HepG2 (cell line): ENCODE measurements at regions not wholly inside any gene's neighbourhood (a gene's known extent, or its start where the extent isn't known, plus 50 kb on each side); places are given as distances from the start of the nearest gene placed in this dataset.

Experiments
- ATAC-seq: fragments of 200-7000 bp; cut with Tn5 transposase; 3 replicates; pipeline ENCODE4 v1.9.1; 2020; ENCODE audit warnings: mild to moderate bottlenecking, moderate library complexity
- BruUV-seq: library from RNA; stranded (reverse); fragments of 400-500 nt; replicated peaks from 2 replicates; lab custom pipeline; 2021; lab: Mats Ljungman, UMichigan
- CTCF ChIA-PET: fragments of 300-600 bp; formaldehyde crosslinking; extraction: SDS; loops from one replicate; lab custom pipeline; 2021; ENCODE audit warnings: low total read pairs, inconsistent platforms, low intra/inter-chr PET ratio; lab: Yijun Ruan, JAX
- POLR2A ChIA-PET: fragments of 350-600 bp; sonication (Branson Sonifier 250); formaldehyde crosslinking; loops from one replicate; lab custom pipeline; 2020; ENCODE audit warnings: antibody characterized with exemption, inconsistent platforms; lab: Yijun Ruan, JAX
- DNase-seq: peaks from one replicate; pipeline ENCODE4 v3.0.0-alpha.2; 2015; ENCODE audit warnings: low spot score
- FAIRE-seq: peaks from 3 replicates; lab custom pipeline; 2011; peaks lifted over from hg19 to GRCh38; lab: Jason Lieb, UNC
- H2AFZ ChIP-seq: one replicate; pipeline ENCODE4 v1.6.1; 2011; ENCODE audit warnings: low read length, inconsistent platforms
- H3K27ac ChIP-seq: fragments of 300-600 bp; 3 replicates; pipeline ENCODE4 v1.8.0; 2011; ENCODE audit warnings: mixed run types, mild to moderate bottlenecking, mixed read lengths, low read length, inconsistent platforms; ENCODE audit not compliant: insufficient read depth; ENCODE audit errors: extremely low read length
- H3K27me3 ChIP-seq, 2 experiments: fragments of 200-600 bp in 1 of 2; 2 replicates in 1 of 2; 3 replicates in 1 of 2; pipeline versions ENCODE4 v1.6.0 to v1.8.0; 2011; ENCODE audit warnings: low read length in 2 of 2, mild to moderate bottlenecking in 2 of 2, moderate library complexity in 2 of 2, inconsistent platforms in 1 of 2; ENCODE audit not compliant: insufficient read depth in 2 of 2, control insufficient read depth in 1 of 2
- H3K36me3 ChIP-seq, 2 experiments: fragments of 200-600 bp in 1 of 2; replicated peaks in 1 of 2; 2 replicates in 1 of 2; 3 replicates in 1 of 2; pipeline versions ENCODE4 v1.5.1 to v1.8.0; 2011; ENCODE audit warnings: low read length in 2 of 2, inconsistent platforms in 1 of 2; ENCODE audit not compliant: insufficient read depth in 2 of 2, control insufficient read depth in 1 of 2
- H3K4me1 ChIP-seq: 2 replicates; pipeline ENCODE4 v1.5.1; 2012; ENCODE audit warnings: low read length, inconsistent platforms; ENCODE audit not compliant: insufficient read depth
- H3K4me2 ChIP-seq: 2 replicates; pipeline ENCODE4 v1.6.0; 2011; ENCODE audit warnings: low read depth, low read length, inconsistent platforms
- H3K4me3 ChIP-seq, 3 experiments: fragments of 200-600 bp in 1 of 3; sonication (generic), shearing (Covaris generic) in 1 of 3; replicated peaks in 1 of 3; 2 replicates each; pipeline ENCODE4 v1.5.1; 2011 to 2016; ENCODE audit warnings: low read length in 3 of 3, inconsistent platforms in 2 of 3, low read depth in 2 of 3, mild to moderate bottlenecking in 2 of 3, control low read depth in 1 of 3, mixed read lengths in 1 of 3; ENCODE audit not compliant: insufficient read depth in 1 of 3
- H3K79me2 ChIP-seq: one replicate; pipeline ENCODE4 v1.6.1; 2011; ENCODE audit warnings: low read length, inconsistent platforms; ENCODE audit not compliant: insufficient read depth
- H3K9ac ChIP-seq: 2 replicates; pipeline ENCODE4 v1.6.0; 2011; ENCODE audit warnings: mild to moderate bottlenecking, low read depth, low read length, inconsistent platforms; ENCODE audit not compliant: insufficient read depth
- H3K9me3 ChIP-seq: 2 replicates; pipeline ENCODE4 v1.5.1; 2012; ENCODE audit warnings: mild to moderate bottlenecking, low read length
- H4K20me1 ChIP-seq: 2 replicates; pipeline ENCODE4 v1.6.0; 2011; ENCODE audit warnings: inconsistent platforms, mild to moderate bottlenecking, low read length, moderate library complexity; ENCODE audit not compliant: insufficient read depth
- PAXIP1 ChIP-seq: sonication (generic); formaldehyde crosslinking; conservative IDR thresholded peaks from 2 replicates; pipeline ENCODE4 v1.4.0; 2020; ENCODE audit warnings: mild to moderate bottlenecking, missing genetic modification reagents, moderate library complexity
- ZNF33A ChIP-seq: sonication (generic); formaldehyde crosslinking; IDR thresholded peaks from 2 replicates; pipeline ENCODE4 v1.5.1; 2020; ENCODE audit warnings: missing genetic modification reagents, mild to moderate bottlenecking, moderate library complexity, borderline replicate concordance
- ZNF569 ChIP-seq: sonication (generic); formaldehyde crosslinking; IDR thresholded peaks from 2 replicates; pipeline ENCODE4 v1.5.0; 2020; ENCODE audit warnings: mild to moderate bottlenecking, missing genetic modification reagents, moderate library complexity, borderline replicate concordance
- ZNF678 ChIP-seq: sonication (generic); formaldehyde crosslinking; IDR thresholded peaks from 2 replicates; pipeline ENCODE4 v1.4.0; 2020; ENCODE audit warnings: mild to moderate bottlenecking, missing genetic modification reagents
- ZNF777 ChIP-seq: sonication (generic); formaldehyde crosslinking; IDR thresholded peaks from 2 replicates; pipeline ENCODE4 v1.4.0; 2020; ENCODE audit warnings: missing genetic modification reagents
- ZNF800 ChIP-seq: sonication (generic); formaldehyde crosslinking; IDR thresholded peaks from 2 replicates; pipeline ENCODE4 v1.4.0; 2020; ENCODE audit warnings: missing genetic modification reagents
- WGBS: methylation state at CpG from one replicate; pipeline ENCODE4 v1.1.6; 2017; ENCODE audit warnings: low lambda C conversion rate; 5-methylcytosine and 5-hydroxymethylcytosine counted together
- in situ Hi-C: cut with HindIII; loops from 2 replicates; pipeline ENCODE4 v1.10.0; 2017; ENCODE audit warnings: low pct_unique_long_range_greater_than_20kb; ENCODE audit not compliant: extremely low pct_ligation_motif_present
- intact Hi-C: fragments of 100-400 bp; cut with micrococcal nuclease; formaldehyde crosslinking; loops from one replicate; pipeline ENCODE4 v1.10.0; 2022; ENCODE audit not compliant: unreplicated experiment
- TF ChIP-seq, protein P1 (sequence below): sonication (generic); formaldehyde crosslinking; IDR thresholded peaks from 2 replicates; pipeline ENCODE4 v1.4.0; 2020; ENCODE audit warnings: mild to moderate bottlenecking, missing genetic modification reagents

DNA sequence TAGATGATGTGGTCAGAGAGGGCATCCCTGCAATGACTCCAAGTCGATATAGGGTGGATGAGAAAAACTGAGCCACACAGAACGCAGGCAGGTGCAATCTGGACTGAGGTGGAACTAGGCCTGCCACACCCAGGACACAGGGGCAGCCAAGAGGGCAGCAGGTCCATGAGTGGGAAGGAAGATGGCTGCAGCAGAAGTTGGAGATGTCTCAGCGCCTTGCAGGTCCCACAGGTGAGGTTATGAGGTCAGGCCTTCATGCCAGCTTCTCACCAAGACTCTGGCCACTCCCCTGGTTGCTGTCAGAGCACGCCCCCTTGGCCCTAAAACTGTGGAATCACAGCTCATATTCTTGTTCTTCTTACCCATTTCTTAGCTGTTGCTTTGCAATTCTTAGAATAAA, 147.7 kb upstream of the VSTM2B start:
- in situ Hi-C loops: no loop called here
- ChIA-PET CTCF (no interaction called here), POLR2A (no interaction called here)
- WGBS: 2% methylated on average over 4 of the region's 4 CpGs
- no peaks in the 10 kb centered on the region for H3K4me1 ChIP-seq
- ATAC-seq (no peak), FAIRE-seq (no peak), DNase-seq (no peak)
- H3K79me2 ChIP-seq: no peaks in the 10 kb centered on the region
- no peak overlapping the region for H3K4me3 ChIP-seq
- intact Hi-C loops: no loop called here
- BruUV-seq: no TSS peak
- H3K9me3 ChIP-seq: no peaks in the 10 kb centered on the region
- H3K36me3 ChIP-seq: no peaks in the 10 kb centered on the region
- no peak overlapping the region for H3K4me2 ChIP-seq
- no peak for TF ChIP-seq ZNF777 (CRISPR knock-in tag)
- no peak for TF ChIP-seq PAXIP1
- TF ChIP-seq, protein P1, sequence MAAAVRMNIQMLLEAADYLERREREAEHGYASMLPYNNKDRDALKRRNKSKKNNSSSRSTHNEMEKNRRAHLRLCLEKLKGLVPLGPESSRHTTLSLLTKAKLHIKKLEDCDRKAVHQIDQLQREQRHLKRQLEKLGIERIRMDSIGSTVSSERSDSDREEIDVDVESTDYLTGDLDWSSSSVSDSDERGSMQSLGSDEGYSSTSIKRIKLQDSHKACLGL: no peak
- TF ChIP-seq ZNF33A (CRISPR knock-in tag): no peak
- no peak for TF ChIP-seq ZNF678 (CRISPR knock-in tag)
- no peak for TF ChIP-seq ZNF569
- TF ChIP-seq ZNF800 (CRISPR knock-in tag): no peak
- no peaks in the 10 kb centered on the region for H4K20me1 ChIP-seq
- no peaks in the 10 kb centered on the region; a peak in 1 of 5 replicates for H3K27me3 ChIP-seq
- no peak overlapping the region for H3K27ac ChIP-seq
- H3K9ac ChIP-seq: no peak overlapping the region
- no peak overlapping the region for H2AFZ ChIP-seq
